HEK293 (cell line): ENCODE measurements at regions not wholly inside any gene's neighbourhood (a gene's known extent, or its start where the extent isn't known, plus 50 kb on each side); places are given as distances from the start of the nearest gene placed in this dataset.

ENCODE experiments used
- BCL11A ChIP-seq: fragments of 450-650 bp; formaldehyde crosslinking; IDR thresholded peaks from 2 replicates; pipeline ENCODE4 v1.5.1; 2016; ENCODE audit warnings: low read depth, missing biosample characterization, missing genetic modification characterization
- ZNF114 ChIP-seq: fragments of 450-650 bp; formaldehyde crosslinking; IDR thresholded peaks from 2 replicates; pipeline ENCODE4 v1.5.0; 2017; ENCODE audit warnings: missing biosample characterization, missing genetic modification characterization
- ZNF175 ChIP-seq: fragments of 450-650 bp; formaldehyde crosslinking; IDR thresholded peaks from 2 replicates; pipeline ENCODE4 v1.5.1; 2016; ENCODE audit warnings: missing biosample characterization, missing genetic modification characterization
- ZNF48 ChIP-seq: fragments of 450-650 bp; formaldehyde crosslinking; IDR thresholded peaks from 2 replicates; pipeline ENCODE4 v1.5.1; 2016; ENCODE audit warnings: missing biosample characterization, missing genetic modification characterization
- TF ChIP-seq, protein P1 (sequence below): fragments of 450-650 bp; formaldehyde crosslinking; IDR thresholded peaks from 2 replicates; pipeline ENCODE4 v1.5.1; 2016; ENCODE audit warnings: missing biosample characterization, missing genetic modification characterization
- TF ChIP-seq, protein P2 (sequence below): fragments of 450-650 bp; formaldehyde crosslinking; IDR thresholded peaks from 2 replicates; pipeline ENCODE4 v1.5.1; 2016; ENCODE audit warnings: missing biosample characterization, missing genetic modification characterization
- TF ChIP-seq, protein P3 (sequence below): fragments of 450-650 bp; formaldehyde crosslinking; IDR thresholded peaks from 2 replicates; pipeline ENCODE4 v1.5.1; 2017; ENCODE audit warnings: missing biosample characterization, missing genetic modification characterization

DNA sequence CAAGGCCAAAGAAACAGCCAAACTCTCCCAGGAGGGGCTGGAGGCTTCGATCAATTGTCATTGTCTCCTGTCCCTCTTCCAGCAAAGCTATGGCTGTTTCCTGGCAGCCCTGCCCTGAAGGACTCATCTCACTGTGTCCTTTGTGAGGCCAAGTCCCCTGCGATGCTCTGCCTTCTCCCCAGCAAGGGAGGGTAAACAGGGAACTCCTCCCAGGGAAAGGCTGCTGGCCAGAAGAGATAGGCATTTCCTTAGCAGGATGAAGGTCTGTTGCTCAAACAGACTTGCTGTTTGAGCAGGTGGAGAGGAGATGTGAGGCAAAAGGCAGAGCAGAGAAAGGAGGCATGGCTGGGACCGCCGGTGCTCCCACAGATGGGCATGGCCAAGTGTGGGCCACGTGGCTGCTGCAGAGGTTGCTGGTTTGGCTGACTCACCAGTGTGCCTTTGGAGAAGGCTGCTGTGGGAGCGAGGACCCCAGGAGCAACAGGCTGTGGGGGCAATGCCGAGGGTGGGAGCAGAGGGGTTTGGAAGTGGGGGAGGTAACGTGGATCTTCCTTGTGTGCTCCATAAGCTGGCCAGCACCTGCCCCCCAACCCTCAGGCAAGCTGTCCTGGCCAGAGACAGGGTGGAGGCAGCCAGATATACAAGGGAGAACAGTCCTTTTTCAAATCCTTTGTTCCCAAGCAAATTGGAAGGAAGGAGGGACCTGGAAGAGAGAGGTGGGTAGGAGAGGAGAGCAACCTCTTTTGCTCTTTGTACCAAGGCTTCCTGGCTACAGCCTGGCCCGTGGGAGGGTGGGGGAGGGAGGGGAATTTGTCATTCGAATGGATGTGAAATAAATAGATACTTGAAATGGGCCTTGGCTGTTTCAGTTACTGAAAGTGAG, 449.8 kb downstream of the SIPA1L2 start:
- TF ChIP-seq, protein P1, sequence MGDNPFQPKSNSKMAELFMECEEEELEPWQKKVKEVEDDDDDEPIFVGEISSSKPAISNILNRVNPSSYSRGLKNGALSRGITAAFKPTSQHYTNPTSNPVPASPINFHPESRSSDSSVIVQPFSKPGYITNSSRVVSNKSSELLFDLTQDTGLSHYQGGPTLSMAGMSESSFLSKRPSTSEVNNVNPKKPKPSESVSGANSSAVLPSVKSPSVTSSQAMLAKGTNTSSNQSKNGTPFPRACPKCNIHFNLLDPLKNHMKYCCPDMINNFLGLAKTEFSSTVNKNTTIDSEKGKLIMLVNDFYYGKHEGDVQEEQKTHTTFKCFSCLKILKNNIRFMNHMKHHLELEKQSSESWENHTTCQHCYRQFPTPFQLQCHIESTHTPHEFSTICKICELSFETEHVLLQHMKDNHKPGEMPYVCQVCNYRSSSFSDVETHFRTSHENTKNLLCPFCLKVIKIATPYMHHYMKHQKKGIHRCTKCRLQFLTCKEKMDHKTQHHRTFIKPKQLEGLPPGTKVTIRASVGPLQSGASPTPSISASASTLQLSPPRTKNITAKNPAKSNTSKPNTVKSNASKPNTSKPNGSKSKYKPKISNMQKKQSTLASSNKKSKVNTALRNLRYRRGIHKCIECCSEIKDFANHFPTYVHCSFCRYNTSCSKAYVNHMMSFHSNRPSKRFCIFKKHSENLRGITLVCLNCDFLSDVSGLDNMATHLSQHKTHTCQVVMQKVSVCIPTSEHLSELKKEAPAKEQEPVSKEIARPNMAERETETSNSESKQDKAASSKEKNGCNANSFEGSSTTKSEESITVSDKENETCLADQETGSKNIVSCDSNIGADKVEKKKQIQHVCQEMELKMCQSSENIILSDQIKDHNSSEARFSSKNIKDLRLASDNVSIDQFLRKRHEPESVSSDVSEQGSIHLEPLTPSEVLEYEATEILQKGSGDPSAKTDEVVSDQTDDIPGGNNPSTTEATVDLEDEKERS (tag by site-specific recombination): no peak
- no peak for TF ChIP-seq ZNF175 (tag by site-specific recombination)
- TF ChIP-seq, protein P2, sequence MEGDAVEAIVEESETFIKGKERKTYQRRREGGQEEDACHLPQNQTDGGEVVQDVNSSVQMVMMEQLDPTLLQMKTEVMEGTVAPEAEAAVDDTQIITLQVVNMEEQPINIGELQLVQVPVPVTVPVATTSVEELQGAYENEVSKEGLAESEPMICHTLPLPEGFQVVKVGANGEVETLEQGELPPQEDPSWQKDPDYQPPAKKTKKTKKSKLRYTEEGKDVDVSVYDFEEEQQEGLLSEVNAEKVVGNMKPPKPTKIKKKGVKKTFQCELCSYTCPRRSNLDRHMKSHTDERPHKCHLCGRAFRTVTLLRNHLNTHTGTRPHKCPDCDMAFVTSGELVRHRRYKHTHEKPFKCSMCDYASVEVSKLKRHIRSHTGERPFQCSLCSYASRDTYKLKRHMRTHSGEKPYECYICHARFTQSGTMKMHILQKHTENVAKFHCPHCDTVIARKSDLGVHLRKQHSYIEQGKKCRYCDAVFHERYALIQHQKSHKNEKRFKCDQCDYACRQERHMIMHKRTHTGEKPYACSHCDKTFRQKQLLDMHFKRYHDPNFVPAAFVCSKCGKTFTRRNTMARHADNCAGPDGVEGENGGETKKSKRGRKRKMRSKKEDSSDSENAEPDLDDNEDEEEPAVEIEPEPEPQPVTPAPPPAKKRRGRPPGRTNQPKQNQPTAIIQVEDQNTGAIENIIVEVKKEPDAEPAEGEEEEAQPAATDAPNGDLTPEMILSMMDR (tag by site-specific recombination): no peak
- TF ChIP-seq BCL11A: no peak
- TF ChIP-seq ZNF48 (tag by site-specific recombination): no peak
- no peak for TF ChIP-seq ZNF114 (tag by site-specific recombination)
- TF ChIP-seq, protein P3, sequence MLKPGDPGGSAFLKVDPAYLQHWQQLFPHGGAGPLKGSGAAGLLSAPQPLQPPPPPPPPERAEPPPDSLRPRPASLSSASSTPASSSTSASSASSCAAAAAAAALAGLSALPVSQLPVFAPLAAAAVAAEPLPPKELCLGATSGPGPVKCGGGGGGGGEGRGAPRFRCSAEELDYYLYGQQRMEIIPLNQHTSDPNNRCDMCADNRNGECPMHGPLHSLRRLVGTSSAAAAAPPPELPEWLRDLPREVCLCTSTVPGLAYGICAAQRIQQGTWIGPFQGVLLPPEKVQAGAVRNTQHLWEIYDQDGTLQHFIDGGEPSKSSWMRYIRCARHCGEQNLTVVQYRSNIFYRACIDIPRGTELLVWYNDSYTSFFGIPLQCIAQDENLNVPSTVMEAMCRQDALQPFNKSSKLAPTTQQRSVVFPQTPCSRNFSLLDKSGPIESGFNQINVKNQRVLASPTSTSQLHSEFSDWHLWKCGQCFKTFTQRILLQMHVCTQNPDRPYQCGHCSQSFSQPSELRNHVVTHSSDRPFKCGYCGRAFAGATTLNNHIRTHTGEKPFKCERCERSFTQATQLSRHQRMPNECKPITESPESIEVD (tag by site-specific recombination): no peak
